ENCODE measurements at regions not wholly inside any gene's neighbourhood (a gene's known extent, or its start where the extent isn't known, plus 50 kb on each side); places are given as distances from the start of the nearest gene placed in this dataset.

GRCh38 chr1:74935446-74935845, 198.7 kb upstream of the LHX8 start:
- TF ChIP-seq POLR2AphosphoS5 (IDR thresholded peaks at IDR 0.05; ENCODE audit: low read depth): no peak
- TF ChIP-seq CTCF (IDR thresholded peaks at IDR 0.05; ENCODE audit: insufficient read depth, low read length): no peak

Data from HL-60 (cell line).